ENCODE measurements at regions not wholly inside any gene's neighbourhood (a gene's known extent, or its start where the extent isn't known, plus 50 kb on each side); places are given as distances from the start of the nearest gene placed in this dataset.
"Not testable (repeated sequence)": the region's sequence is repeated elsewhere in the genome, so short reads cannot be mapped to it uniquely, and the experiment has no call there.

DNA sequence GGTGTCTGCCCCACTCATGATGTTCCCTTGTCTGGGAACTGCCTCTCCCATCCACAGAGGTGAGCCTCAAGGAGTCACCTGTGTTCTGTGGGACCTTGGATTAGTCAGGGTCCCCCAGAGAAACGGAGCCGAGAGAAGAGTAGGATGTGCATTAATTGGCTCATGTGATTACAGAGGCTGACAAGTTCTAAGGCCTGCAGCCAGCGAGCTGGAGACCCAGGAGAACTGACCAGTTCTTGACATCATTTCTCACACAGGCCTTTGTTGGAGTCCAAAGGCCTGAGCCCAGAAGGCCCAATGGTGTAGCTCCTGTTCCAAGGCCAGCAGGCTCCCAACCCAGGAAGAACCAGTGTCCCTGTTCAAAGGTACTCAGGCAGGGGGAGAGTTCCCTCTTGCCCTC lies 186.6 kb downstream of the BCL2L11 start:
- CTCF ChIA-PET; H3K4me2 ChIP-seq (ENCODE audit: low read length); RAD21 ChIA-PET (ENCODE audit: low non-redundant PET in 1 of 2, low total read pairs in 2 of 2, uncharacterized antibody in 2 of 2, unreplicated experiment in 2 of 2); H3K4me1 ChIP-seq (ENCODE audit: control insufficient read depth in 1 of 2, insufficient read depth in 2 of 2, low read length in 2 of 2); POLR2A ChIA-PET; DNase-seq (ENCODE audit: low read depth, low spot score); H3K9me2 ChIP-seq (ENCODE audit: insufficient read depth); H3K9me3 ChIP-seq (ENCODE audit: control insufficient read depth in 1 of 2, insufficient read depth in 1 of 2, low read depth in 1 of 2, low read length in 2 of 2); H4K20me1 ChIP-seq (ENCODE audit: insufficient read depth); ATAC-seq; H3K27me3 ChIP-seq (ENCODE audit: insufficient read depth, low read length); H3K4me3 ChIP-seq (replicated peaks in 1 of 2; ENCODE audit: low read depth in 1 of 2, low read length in 2 of 2); H2AFZ ChIP-seq (ENCODE audit: low read depth, low read length, poor library complexity, severe bottlenecking); H3K79me2 ChIP-seq (ENCODE audit: insufficient read depth, low read length); intact Hi-C loops (cut with micrococcal nuclease); H3K9ac ChIP-seq (ENCODE audit: low read length); H3K27ac ChIP-seq (ENCODE audit: low read depth, low read length); H3K36me3 ChIP-seq (ENCODE audit: control insufficient read depth in 1 of 2, insufficient read depth in 2 of 2, low read length in 2 of 2); BruUV-seq (replicated peaks): not testable (repeated sequence)

DNA sequence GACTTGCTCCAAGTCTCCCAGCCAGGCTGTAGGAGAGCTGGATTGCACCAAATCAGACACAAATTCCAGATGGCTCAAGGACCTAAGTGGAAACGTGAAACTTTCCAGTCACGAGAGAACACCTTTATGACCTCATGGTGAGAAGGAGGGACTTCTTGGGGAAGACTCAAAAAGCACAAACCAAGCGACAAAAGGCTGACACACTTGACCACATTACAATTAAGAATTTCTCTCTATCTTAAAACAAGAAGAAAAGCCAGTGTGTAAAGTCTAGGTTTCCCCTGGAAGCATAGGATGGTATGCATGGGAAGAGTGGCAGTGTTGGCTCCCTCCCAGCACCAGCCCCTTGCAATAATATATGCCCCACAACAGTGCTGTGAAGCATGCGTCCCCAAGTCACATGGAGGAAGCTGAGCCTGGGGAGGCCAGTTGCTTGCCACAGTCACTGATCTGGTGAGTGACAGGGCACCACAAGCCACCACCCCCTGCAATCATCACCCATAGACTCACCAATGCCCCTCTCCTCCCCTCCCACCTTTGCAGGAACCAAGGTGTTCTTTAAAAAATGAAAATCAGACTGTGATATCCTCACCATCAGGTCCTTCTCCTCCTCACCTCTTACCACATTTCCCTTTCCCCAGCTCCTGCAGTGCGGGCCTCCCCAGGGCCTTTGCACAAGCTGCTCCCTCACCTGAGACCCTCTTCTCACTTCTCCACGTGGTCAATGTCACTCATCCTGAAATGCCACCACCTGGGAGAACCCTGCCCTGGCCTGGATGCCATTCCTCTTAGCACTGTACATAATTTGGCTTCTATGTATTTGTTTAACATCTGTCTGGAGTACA lies 188.7 kb downstream of the BCL2L11 start:
- CTCF ChIA-PET; H3K4me3 ChIP-seq (replicated peaks in 1 of 2; ENCODE audit: low read depth in 1 of 2, low read length in 2 of 2); H2AFZ ChIP-seq (ENCODE audit: low read depth, low read length, poor library complexity, severe bottlenecking); H3K27ac ChIP-seq (ENCODE audit: low read depth, low read length); RAD21 ChIA-PET (ENCODE audit: low non-redundant PET in 1 of 2, low total read pairs in 2 of 2, uncharacterized antibody in 2 of 2, unreplicated experiment in 2 of 2); H3K36me3 ChIP-seq (ENCODE audit: control insufficient read depth in 1 of 2, insufficient read depth in 2 of 2, low read length in 2 of 2); H3K27me3 ChIP-seq (ENCODE audit: insufficient read depth, low read length); ATAC-seq; DNase-seq (ENCODE audit: low read depth, low spot score); H4K20me1 ChIP-seq (ENCODE audit: insufficient read depth); H3K4me2 ChIP-seq (ENCODE audit: low read length); H3K9ac ChIP-seq (ENCODE audit: low read length); POLR2A ChIA-PET; H3K79me2 ChIP-seq (ENCODE audit: insufficient read depth, low read length); BruUV-seq (replicated peaks); intact Hi-C loops (cut with micrococcal nuclease); H3K9me2 ChIP-seq (ENCODE audit: insufficient read depth); H3K9me3 ChIP-seq (ENCODE audit: control insufficient read depth in 1 of 2, insufficient read depth in 1 of 2, low read depth in 1 of 2, low read length in 2 of 2): not testable (repeated sequence)
- H3K4me1 ChIP-seq (ENCODE audit: control insufficient read depth in 1 of 2, insufficient read depth in 2 of 2, low read length in 2 of 2): peaks cover 2 to 10% of the 10 kb centered on the region in 2 experiments; a peak in 1 of 4 replicates

DNA sequence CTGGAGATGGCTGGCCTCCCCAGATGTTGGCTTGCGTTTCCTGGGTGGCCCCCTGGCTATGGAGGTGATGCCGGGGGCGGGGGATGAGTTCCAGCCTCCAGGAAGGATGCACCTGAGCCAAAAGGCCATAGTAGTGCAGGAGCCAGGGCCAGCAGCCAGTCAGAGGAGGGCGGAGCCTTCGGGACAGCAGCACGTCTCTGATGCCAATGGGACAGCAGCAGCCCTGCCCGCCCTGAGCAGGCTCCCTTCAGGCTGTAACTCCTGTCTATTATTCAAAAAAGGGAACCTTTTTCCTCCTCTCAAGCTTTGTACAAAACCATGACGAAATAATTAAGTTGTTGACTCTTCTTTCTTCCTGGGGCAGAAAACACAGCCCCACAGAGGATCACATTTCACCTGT lies 189.7 kb downstream of the BCL2L11 start:
- RAD21 ChIA-PET (ENCODE audit: low non-redundant PET in 1 of 2, low total read pairs in 2 of 2, uncharacterized antibody in 2 of 2, unreplicated experiment in 2 of 2); H3K9ac ChIP-seq (ENCODE audit: low read length); H3K27me3 ChIP-seq (ENCODE audit: insufficient read depth, low read length); H3K36me3 ChIP-seq (ENCODE audit: control insufficient read depth in 1 of 2, insufficient read depth in 2 of 2, low read length in 2 of 2); intact Hi-C loops (cut with micrococcal nuclease); H3K79me2 ChIP-seq (ENCODE audit: insufficient read depth, low read length); H3K4me3 ChIP-seq (replicated peaks in 1 of 2; ENCODE audit: low read depth in 1 of 2, low read length in 2 of 2); H3K4me2 ChIP-seq (ENCODE audit: low read length); ATAC-seq; BruUV-seq (replicated peaks); CTCF ChIA-PET; H3K27ac ChIP-seq (ENCODE audit: low read depth, low read length); H4K20me1 ChIP-seq (ENCODE audit: insufficient read depth); DNase-seq (ENCODE audit: low read depth, low spot score); POLR2A ChIA-PET; H3K9me2 ChIP-seq (ENCODE audit: insufficient read depth); H2AFZ ChIP-seq (ENCODE audit: low read depth, low read length, poor library complexity, severe bottlenecking); H3K9me3 ChIP-seq (ENCODE audit: control insufficient read depth in 1 of 2, insufficient read depth in 1 of 2, low read depth in 1 of 2, low read length in 2 of 2): not testable (repeated sequence)
- H3K4me1 ChIP-seq (ENCODE audit: control insufficient read depth in 1 of 2, insufficient read depth in 2 of 2, low read length in 2 of 2): peaks cover 2 to 10% of the 10 kb centered on the region in 2 experiments; a peak in 2 of 4 replicates

DNA sequence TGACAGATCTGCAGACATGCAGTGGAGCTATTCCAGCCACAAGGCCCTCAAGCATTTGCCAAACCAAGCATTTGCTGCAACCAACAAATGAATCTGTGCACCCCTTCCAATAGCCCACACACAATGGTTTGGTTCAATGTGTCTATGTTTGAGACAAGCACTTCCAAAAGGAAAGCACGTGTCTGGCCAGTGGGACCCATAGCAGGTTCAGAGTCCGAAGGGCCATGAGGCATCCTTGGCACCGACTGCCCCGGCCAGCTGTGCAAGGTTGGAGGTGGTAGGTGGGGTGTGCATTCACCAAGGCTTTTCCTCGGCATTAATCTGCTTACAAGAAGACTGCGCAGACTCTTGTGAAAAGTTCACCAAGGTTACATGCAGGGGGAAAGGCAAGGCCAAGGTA lies 190.9 kb downstream of the BCL2L11 start:
- intact Hi-C loops (cut with micrococcal nuclease); H3K36me3 ChIP-seq (ENCODE audit: control insufficient read depth in 1 of 2, insufficient read depth in 2 of 2, low read length in 2 of 2); H2AFZ ChIP-seq (ENCODE audit: low read depth, low read length, poor library complexity, severe bottlenecking); H3K4me2 ChIP-seq (ENCODE audit: low read length); ATAC-seq; H3K79me2 ChIP-seq (ENCODE audit: insufficient read depth, low read length); H3K9ac ChIP-seq (ENCODE audit: low read length); H3K9me3 ChIP-seq (ENCODE audit: control insufficient read depth in 1 of 2, insufficient read depth in 1 of 2, low read depth in 1 of 2, low read length in 2 of 2); CTCF ChIA-PET; POLR2A ChIA-PET; H3K27ac ChIP-seq (ENCODE audit: low read depth, low read length); DNase-seq (ENCODE audit: low read depth, low spot score); H4K20me1 ChIP-seq (ENCODE audit: insufficient read depth); H3K27me3 ChIP-seq (ENCODE audit: insufficient read depth, low read length); BruUV-seq (replicated peaks); H3K4me3 ChIP-seq (replicated peaks in 1 of 2; ENCODE audit: low read depth in 1 of 2, low read length in 2 of 2); H3K9me2 ChIP-seq (ENCODE audit: insufficient read depth); RAD21 ChIA-PET (ENCODE audit: low non-redundant PET in 1 of 2, low total read pairs in 2 of 2, uncharacterized antibody in 2 of 2, unreplicated experiment in 2 of 2): not testable (repeated sequence)
- H3K4me1 ChIP-seq (ENCODE audit: control insufficient read depth in 1 of 2, insufficient read depth in 2 of 2, low read length in 2 of 2): peaks cover 6 to 10% of the 10 kb centered on the region in 2 experiments; a peak in 3 of 4 replicates

Measured in HCT116 (cell line).